HEK293 (cell line): ENCODE measurements at regions not wholly inside any gene's neighbourhood (a gene's known extent, or its start where the extent isn't known, plus 50 kb on each side); places are given as distances from the start of the nearest gene placed in this dataset.

Source experiments
- CTCF ChIP-seq: fragments of 450-650 bp; formaldehyde crosslinking; IDR thresholded peaks from 2 replicates; pipeline ENCODE4 v1.5.1; 2016; ENCODE audit warnings: missing biosample characterization, missing genetic modification characterization
- REST ChIP-seq: fragments of 450-650 bp; formaldehyde crosslinking; IDR thresholded peaks from 2 replicates; pipeline ENCODE4 v1.5.1; 2016; ENCODE audit warnings: missing biosample characterization, missing genetic modification characterization
- SETDB1 ChIP-seq: IDR thresholded peaks from one replicate; pipeline ENCODE4 v1.6.1; 2017; ENCODE audit warnings: mild to moderate bottlenecking, low read length, moderate library complexity, mixed read lengths; ENCODE audit not compliant: insufficient read length
- ZNF558 ChIP-seq: fragments of 450-650 bp; formaldehyde crosslinking; IDR thresholded peaks from 2 replicates; pipeline ENCODE4 v1.5.1; 2016; ENCODE audit warnings: missing biosample characterization, missing genetic modification characterization

- TF ChIP-seq ZNF558 (no peak), REST (tag by site-specific recombination) (no peak), SETDB1 (no peak), CTCF (no peak)
Measured at GRCh38 chr20:51334609-51335008, 207.9 kb downstream of the NFATC2 start.
